CD14-positive monocyte (primary cell): ENCODE measurements at regions not wholly inside any gene's neighbourhood (a gene's known extent, or its start where the extent isn't known, plus 50 kb on each side); places are given as distances from the start of the nearest gene placed in this dataset.

Experiments used
- DNase-seq, 3 donors: peaks; one replicate each; pipeline ENCODE4 v3.0.0-alpha.2; 2011 to 2022
- H2AFZ ChIP-seq: 2 replicates; pipeline ENCODE4 v1.6.0; 2012; ENCODE audit warnings: mild to moderate bottlenecking, low read depth, low read length, inconsistent platforms; ENCODE audit not compliant: insufficient read depth, poor library complexity, severe bottlenecking
- H3K27ac ChIP-seq, 2 donors: 1 replicate in 1 of 2; 2 replicates in 1 of 2; pipeline ENCODE4 v1.5.1; 2012 to 2013; ENCODE audit warnings: low read length in 2 of 2, control low read depth in 1 of 2, inconsistent platforms in 1 of 2, low read depth in 1 of 2, mild to moderate bottlenecking in 1 of 2
- H3K27me3 ChIP-seq, 2 donors: one replicate each; pipeline versions ENCODE4 v1.6.0 to v1.6.1; 2011 to 2013; ENCODE audit warnings: low read length in 2 of 2; ENCODE audit not compliant: control insufficient read depth in 2 of 2, insufficient read depth in 2 of 2
- H3K36me3 ChIP-seq, 2 donors: replicated peaks in 1 of 2; 1 replicate in 1 of 2; 2 replicates in 1 of 2; pipeline versions ENCODE4 v1.5.1 to v1.6.1; 2012 to 2013; ENCODE audit warnings: low read length in 2 of 2, control low read depth in 1 of 2, inconsistent platforms in 1 of 2, mild to moderate bottlenecking in 1 of 2; ENCODE audit not compliant: insufficient read depth in 2 of 2, control insufficient read depth in 1 of 2
- H3K4me1 ChIP-seq, 2 donors: 1 replicate in 1 of 2; 2 replicates in 1 of 2; pipeline versions ENCODE4 v1.5.1 to v1.6.1; 2012 to 2013; ENCODE audit warnings: low read length in 2 of 2, control low read depth in 1 of 2, inconsistent platforms in 1 of 2, mild to moderate bottlenecking in 1 of 2, moderate library complexity in 1 of 2; ENCODE audit not compliant: insufficient read depth in 2 of 2, control insufficient read depth in 1 of 2
- H3K4me2 ChIP-seq: replicated peaks from 2 replicates; pipeline ENCODE3; 2012; ENCODE audit warnings: low read length, moderate library complexity, mild to moderate bottlenecking; ENCODE audit not compliant: poor library complexity, severe bottlenecking; ENCODE audit errors: extremely low read depth
- H3K4me3 ChIP-seq, 3 experiments: fragments of 200-600 bp in 1 of 3; sonication (generic) in 1 of 3; replicated peaks in 1 of 3; 1 replicate in 2 of 3; 2 replicates in 1 of 3; pipeline ENCODE4 v1.5.1; 2011 to 2013; ENCODE audit warnings: low read length in 3 of 3, mild to moderate bottlenecking in 3 of 3, control low read depth in 2 of 3, low read depth in 2 of 3, inconsistent platforms in 1 of 3, moderate library complexity in 1 of 3
- H3K79me2 ChIP-seq: 2 replicates; pipeline ENCODE4 v1.6.0; 2012; ENCODE audit warnings: mild to moderate bottlenecking, control low read depth, inconsistent platforms, low read length, moderate library complexity; ENCODE audit not compliant: insufficient read depth
- H3K9ac ChIP-seq: 2 replicates; pipeline ENCODE4 v1.6.0; 2017; ENCODE audit warnings: low read length, mild to moderate bottlenecking; ENCODE audit not compliant: insufficient read depth, poor library complexity, severe bottlenecking
- H3K9me3 ChIP-seq, 2 donors: replicated peaks in 1 of 2; 1 replicate in 1 of 2; 2 replicates in 1 of 2; pipeline versions ENCODE4 v1.5.1 to v1.6.1; 2012 to 2013; ENCODE audit warnings: low read length in 2 of 2, control low read depth in 1 of 2; ENCODE audit not compliant: control insufficient read depth in 1 of 2, insufficient read depth in 1 of 2
- H4K20me1 ChIP-seq: 2 replicates; pipeline ENCODE4 v1.6.0; 2012; ENCODE audit warnings: mild to moderate bottlenecking, low read length, control low read depth, moderate library complexity; ENCODE audit not compliant: insufficient read depth
- H3K27ac Mint-ChIP-seq, 7 donors: one replicate each; pipeline ENCODE4 v1.8.0; 2020; ENCODE audit warnings: mild to moderate bottlenecking in 7 of 7, mixed read lengths in 7 of 7, moderate library complexity in 6 of 7, inconsistent platforms in 2 of 7
- H3K27me3 Mint-ChIP-seq, 3 donors: one replicate each; pipeline ENCODE4 v1.8.0; 2021 to 2022; ENCODE audit warnings: low read depth in 3 of 3, mild to moderate bottlenecking in 3 of 3, mixed read lengths in 3 of 3, moderate library complexity in 3 of 3, inconsistent platforms in 1 of 3
- H3K36me3 Mint-ChIP-seq, 2 donors: one replicate each; pipeline ENCODE4 v1.8.0; 2020; ENCODE audit warnings: mixed read lengths in 2 of 2, inconsistent platforms in 1 of 2, mild to moderate bottlenecking in 1 of 2
- H3K4me1 Mint-ChIP-seq: one replicate; pipeline ENCODE4 v1.8.0; 2020; ENCODE audit warnings: mild to moderate bottlenecking, mixed read lengths
- H3K4me3 Mint-ChIP-seq, 2 donors: one replicate each; pipeline ENCODE4 v1.8.0; 2020; ENCODE audit warnings: mild to moderate bottlenecking in 2 of 2, mixed read lengths in 2 of 2, moderate library complexity in 1 of 2
- H3K9me3 Mint-ChIP-seq, 7 donors: one replicate each; pipeline ENCODE4 v1.8.0; 2020 to 2022; ENCODE audit warnings: mixed read lengths in 7 of 7, mild to moderate bottlenecking in 6 of 7, moderate library complexity in 6 of 7, inconsistent platforms in 2 of 7
- WGBS: methylation state at CpG from one replicate; pipeline ENCODE4 v1.1.5; 2013; ENCODE audit warnings: missing lambda C conversion rate; ENCODE audit not compliant: insufficient coverage; 5-methylcytosine and 5-hydroxymethylcytosine counted together
- intact Hi-C, 2 donors: fragments of 100-400 bp; cut with micrococcal nuclease; formaldehyde crosslinking; loops; one replicate each; pipeline versions ENCODE4 v1.15.0 to v1.15.1; 2023
- TF ChIP-seq, protein P1 (sequence below): fragments of 200-600 bp; IDR thresholded peaks from one replicate; pipeline ENCODE4 v1.8.0; 2022; ENCODE audit warnings: antibody characterized with exemption, mild to moderate bottlenecking

DNA sequence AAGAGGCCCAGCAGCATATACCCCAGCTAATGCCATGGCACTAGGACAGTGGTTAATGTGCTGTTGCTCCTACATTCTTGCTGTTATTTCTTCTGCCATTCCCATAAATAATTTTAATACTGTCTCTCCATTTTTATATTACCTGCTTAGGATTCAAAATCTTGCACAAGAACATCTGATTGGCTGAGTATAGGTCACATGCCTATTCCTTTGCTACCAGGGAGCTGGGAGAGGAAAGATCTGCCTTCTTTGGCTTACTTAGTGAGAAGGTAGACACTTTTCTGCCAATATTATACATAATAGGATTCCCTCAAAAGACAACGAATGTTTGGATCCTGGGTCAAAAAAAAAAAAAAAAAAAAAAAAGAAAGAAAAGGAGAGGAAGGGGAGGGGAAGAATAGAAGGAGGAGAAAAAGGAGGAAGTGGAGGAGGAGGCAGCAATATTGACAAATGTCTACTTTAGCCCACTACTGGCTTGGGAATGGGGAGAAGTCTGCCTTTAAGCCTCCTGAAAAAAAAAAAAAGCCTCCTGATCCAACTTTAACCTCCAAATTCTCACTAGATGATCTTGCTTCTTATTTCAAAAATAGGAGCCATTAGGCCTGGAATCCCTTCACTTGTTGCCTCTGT is 134.5 kb upstream of the HNRNPU start:
- Mint-ChIP-seq H3K4me3 (no peak overlapping the region), H3K27me3 (no peaks in the 10 kb centered on the region), H3K27ac (no peak overlapping the region), H3K9me3 (no peaks in the 10 kb centered on the region), H3K36me3 (peaks cover 0 to 4% of the 10 kb centered on the region in 2 donors), H3K4me1 (peaks cover 14% of the 10 kb centered on the region)
- no peak for DNase-seq
- Histone ChIP-seq H3K9ac (no peak overlapping the region), H3K4me2 (no peak overlapping the region), H3K79me2 (no peaks in the 10 kb centered on the region), H3K27ac (no peak overlapping the region), H2AFZ (no peak overlapping the region), H3K4me3 (no peak overlapping the region), H4K20me1 (no peaks in the 10 kb centered on the region), H3K4me1 (peaks cover 0 to 8% of the 10 kb centered on the region in 2 donors), H3K36me3 (no peaks in the 10 kb centered on the region), H3K27me3 (no peaks in the 10 kb centered on the region), H3K9me3 (no peaks in the 10 kb centered on the region)
- TF ChIP-seq, protein P1, sequence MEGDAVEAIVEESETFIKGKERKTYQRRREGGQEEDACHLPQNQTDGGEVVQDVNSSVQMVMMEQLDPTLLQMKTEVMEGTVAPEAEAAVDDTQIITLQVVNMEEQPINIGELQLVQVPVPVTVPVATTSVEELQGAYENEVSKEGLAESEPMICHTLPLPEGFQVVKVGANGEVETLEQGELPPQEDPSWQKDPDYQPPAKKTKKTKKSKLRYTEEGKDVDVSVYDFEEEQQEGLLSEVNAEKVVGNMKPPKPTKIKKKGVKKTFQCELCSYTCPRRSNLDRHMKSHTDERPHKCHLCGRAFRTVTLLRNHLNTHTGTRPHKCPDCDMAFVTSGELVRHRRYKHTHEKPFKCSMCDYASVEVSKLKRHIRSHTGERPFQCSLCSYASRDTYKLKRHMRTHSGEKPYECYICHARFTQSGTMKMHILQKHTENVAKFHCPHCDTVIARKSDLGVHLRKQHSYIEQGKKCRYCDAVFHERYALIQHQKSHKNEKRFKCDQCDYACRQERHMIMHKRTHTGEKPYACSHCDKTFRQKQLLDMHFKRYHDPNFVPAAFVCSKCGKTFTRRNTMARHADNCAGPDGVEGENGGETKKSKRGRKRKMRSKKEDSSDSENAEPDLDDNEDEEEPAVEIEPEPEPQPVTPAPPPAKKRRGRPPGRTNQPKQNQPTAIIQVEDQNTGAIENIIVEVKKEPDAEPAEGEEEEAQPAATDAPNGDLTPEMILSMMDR, result no peak
- intact Hi-C loops, result no loop called here
- WGBS, result no CpG with 5 or more reads among the region's 1 CpG

DNA sequence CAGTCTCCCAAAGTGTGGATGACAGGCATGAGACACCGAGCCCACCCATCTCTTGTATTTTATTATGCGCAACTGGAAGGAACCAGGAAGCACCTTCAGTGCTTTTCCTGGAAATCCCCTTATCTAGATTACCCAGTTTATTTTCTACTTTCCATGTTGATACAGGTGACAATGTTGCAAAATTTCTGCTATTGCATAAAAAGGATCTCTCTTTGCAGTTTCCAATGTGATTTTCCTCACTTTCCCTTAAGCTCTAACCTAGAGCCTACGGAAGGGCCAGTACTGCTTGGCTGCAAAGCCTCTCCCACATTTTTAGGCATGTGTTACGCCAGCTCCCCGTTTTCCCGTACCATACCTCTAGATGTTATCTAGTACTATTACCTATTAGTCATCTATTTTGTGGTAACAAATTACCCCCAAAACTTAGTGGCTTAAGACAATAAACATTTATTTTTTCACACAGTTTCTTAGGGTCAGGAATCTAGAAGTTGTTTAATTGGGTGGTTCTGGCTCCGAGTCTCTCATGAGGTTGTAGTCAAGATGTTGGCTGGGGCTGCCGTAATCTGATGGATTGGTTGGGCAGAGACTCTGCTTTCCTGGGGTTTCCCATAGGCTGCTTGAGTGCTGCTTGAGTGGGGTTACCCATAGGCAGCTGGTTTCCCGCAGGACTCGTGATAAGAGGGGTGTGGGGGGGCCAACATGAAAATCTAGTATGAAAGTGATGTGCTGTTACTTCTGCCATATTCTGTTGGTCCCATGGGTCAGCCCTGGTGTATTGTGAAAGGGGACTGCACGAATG is 131.5 kb upstream of the HNRNPU start:
- no peak overlapping the region for H2AFZ ChIP-seq
- no peak overlapping the region for H3K4me3 Mint-ChIP-seq
- no peak overlapping the region for H3K4me3 ChIP-seq
- no peaks in the 10 kb centered on the region for H3K79me2 ChIP-seq
- WGBS, result 98% methylated on average over 7 of the region's 11 CpGs
- no peaks in the 10 kb centered on the region for H3K36me3 Mint-ChIP-seq
- peaks cover 0 to 8% of the 10 kb centered on the region in 2 donors for H3K4me1 ChIP-seq
- H3K27me3 ChIP-seq, result no peaks in the 10 kb centered on the region
- H3K9ac ChIP-seq, result no peak overlapping the region
- no peak overlapping the region for H3K4me2 ChIP-seq
- no peak for DNase-seq
- intact Hi-C loops, result no loop called here
- no peaks in the 10 kb centered on the region for H4K20me1 ChIP-seq
- H3K9me3 ChIP-seq, result peaks cover 0 to 3% of the 10 kb centered on the region in 2 donors
- H3K36me3 ChIP-seq, result no peaks in the 10 kb centered on the region
- TF ChIP-seq, protein P1, result no peak
- peaks cover 0 to 5% (median 0%) of the 10 kb centered on the region in 7 donors for H3K9me3 Mint-ChIP-seq
- H3K27ac ChIP-seq, result no peak overlapping the region
- no peaks in the 10 kb centered on the region for H3K27me3 Mint-ChIP-seq
- peaks cover 10% of the 10 kb centered on the region for H3K4me1 Mint-ChIP-seq
- H3K27ac Mint-ChIP-seq, result peak overlapping the region in 1 of 7 donors; percentile 76
